Medulla oblongata (tissue), 1 donor: ENCODE measurements at regions not wholly inside any gene's neighbourhood (a gene's known extent, or its start where the extent isn't known, plus 50 kb on each side); places are given as distances from the start of the nearest gene placed in this dataset.
"Not testable (repeated sequence)": the region's sequence is repeated elsewhere in the genome, so short reads cannot be mapped to it uniquely, and the experiment has no call there.

Experiments
- DNase-seq: peaks from one replicate; pipeline ENCODE4 v3.0.0-alpha.2; 2015; ENCODE audit errors: extremely low spot score

DNA sequence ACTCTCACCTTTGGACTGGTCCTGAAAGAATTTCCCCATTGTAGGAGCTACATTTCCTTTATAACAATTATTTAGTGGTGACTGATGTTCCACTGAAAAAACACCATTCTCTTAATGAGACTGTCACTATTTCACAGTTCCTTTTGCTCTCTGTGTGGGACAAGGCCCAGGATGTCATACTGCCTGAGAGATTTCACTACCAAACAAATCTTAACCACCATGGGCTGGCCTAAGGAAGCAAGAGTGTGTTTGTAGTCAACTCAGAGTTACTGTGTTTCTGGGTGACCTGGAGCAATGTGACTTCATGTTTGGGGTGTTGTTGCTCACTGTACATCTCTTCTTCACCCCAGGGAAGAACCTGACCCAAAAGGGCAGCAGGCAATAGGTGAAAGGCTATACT is 50.1 kb upstream of the ZNF608 start:
- no peak for DNase-seq

DNA sequence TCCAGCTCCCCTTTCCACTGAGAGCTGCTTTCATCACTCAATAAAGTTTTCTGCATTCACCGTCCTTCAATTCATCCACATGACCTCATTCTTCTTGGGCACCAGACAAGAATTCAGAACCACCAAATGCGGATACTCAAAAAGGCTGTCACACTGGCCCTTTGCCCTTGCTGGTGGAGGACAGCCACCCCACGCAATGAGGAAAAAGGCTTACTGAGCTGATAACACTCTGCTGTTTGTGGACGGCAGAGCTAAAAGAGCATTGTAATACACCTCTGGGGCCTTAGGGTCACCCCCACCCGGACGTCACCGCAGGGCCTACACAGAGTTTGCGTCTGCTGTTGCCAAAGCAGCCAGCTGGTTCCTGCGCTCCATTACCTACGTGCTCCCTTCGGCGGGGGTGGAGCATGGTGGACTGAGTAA is 51.2 kb upstream of the ZNF608 start:
- no peak for DNase-seq

DNA sequence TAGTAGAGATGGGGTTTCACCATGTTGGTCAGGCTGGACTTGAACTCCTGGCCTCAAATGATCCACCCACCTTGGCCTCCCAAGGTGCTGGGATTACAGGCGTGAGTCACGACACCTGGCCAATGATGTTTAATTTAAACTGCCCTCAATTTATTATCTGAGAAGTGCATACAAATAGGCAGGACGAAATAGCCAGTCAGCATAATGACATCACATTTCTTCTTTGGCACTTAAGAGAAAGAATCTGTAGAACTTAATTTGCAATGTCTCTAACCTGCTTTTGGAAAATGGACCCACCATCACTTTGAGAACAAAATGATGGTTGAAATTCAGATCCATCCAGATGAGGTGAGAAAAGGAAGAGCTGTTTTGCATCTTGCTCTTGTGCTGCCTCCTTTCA is 52.5 kb upstream of the ZNF608 start:
- no peak for DNase-seq

DNA sequence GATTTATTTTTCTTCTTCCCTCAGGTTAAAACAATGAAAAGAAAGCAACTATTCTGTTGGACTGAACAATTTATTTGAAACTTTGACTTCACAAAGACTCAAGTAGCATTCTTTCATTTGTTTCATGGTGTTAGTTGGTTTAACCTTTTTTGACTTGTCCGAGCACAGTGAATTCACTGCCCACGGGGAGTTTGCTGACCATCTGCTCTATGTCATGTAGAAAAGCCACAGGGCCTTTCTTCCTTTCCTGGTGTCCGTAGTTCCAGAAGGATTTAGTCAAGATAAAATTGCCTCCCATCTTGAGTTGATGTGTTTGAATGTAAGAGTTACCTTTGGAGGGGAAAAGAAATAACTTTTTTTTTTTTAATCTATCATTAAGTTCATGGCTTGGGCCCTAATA is 55.1 kb upstream of the ZNF608 start:
- no peak for DNase-seq

DNA sequence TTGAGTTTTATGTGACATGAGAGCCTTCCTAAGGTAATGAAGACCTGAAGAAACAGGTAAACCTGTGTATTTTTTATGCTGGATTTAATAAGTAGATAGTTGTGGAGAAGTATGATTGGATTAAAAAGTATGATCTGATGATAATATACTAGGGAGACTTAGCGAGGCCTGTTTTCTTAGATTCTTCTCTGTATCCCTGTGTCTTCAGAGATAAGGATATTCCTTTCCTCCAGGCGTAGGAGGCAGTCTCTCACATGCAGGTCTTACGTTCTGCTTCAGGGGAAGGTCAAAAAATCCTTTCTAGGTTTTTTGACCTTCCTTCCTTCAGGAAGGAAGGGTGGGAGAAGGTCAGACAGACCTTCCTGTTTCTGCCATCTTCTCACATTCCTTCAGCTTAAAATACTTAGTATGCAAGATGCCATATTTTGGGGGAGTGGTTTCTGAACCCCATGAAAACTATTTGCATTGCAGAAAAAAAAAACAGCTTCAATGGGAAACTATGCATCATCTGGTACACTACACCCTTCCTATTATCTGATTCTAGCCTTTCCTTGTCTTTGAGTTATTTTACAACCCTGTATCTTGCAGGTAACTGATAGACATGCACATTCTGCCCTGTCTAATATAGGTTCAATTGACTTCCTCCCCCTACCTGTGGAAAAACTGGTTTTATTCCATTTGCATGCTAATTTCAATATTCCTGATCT is 57.3 kb upstream of the ZNF608 start:
- DNase-seq: no peak

DNA sequence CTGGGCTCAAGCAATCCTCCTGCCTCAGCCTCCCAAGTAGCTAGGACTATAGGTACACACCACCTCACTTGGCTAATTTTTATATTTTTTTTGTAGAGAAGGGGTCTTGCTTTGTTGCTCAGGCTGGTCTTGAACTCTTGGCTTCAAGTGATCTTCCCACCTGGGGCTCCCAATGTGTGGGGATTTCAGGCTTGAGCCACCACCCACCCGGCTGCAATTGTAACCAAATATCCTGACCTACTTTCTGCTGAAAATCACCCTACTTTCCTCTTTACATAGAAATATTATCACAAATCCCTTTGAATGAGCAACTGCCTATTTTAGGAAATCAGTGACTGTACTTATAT is 59.6 kb upstream of the ZNF608 start:
- DNase-seq: no peak

DNA sequence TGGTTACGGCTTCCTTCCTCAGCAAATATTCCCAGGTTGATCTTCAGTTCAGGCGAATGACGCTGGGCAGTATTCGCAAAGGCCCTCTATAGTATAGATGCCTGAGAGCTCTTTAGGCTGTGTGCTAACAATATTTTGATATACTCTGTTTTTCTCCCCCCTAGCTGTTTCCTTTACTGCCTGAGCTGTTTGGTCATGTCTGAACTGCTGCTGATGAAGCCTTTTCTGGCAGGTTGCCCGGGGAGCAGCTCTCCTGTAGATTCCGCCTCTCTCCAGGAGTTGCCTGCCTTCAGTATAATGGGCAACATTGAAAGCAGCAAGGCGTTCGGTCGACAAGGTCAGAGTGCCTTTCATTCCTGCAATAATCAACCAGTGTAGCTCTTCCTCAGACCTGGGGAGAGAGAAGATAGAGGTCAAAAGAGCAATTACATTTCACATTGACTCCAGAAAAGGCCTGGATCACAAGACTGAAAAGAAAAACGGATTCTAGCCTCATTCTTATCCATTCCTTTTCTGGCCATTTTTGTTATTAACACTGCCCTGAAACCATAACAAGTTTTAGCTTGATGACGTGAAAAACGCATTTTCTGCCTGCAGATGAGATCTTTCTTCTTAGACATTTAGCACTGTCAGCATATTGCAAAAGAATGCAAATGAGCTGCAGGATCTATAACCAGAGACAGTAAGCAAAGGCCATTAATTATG is 60.1 kb upstream of the ZNF608 start:
- DNase-seq: peak; percentile 67

DNA sequence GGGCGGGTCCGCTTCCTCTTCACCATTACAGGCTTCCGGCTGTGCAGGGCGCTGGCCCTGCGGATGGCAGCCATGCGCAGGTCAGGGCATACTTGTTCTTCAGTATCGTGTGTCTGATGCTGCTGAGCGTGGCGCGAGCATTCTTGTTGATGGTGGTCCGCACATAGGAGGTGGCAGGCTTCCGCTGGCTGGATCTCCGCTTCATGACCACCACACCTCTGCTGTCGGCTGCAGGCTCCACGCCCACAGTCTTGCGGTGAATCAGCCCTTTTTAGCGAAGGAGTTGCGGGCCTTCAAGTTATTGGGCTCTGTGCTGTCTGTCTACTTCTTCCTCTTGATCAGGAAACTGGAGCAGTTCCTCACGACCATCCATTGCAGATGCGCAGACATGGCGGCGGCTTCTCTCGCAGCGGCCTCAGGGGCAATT is 62.4 kb upstream of the ZNF608 start:
- DNase-seq: no peak

DNA sequence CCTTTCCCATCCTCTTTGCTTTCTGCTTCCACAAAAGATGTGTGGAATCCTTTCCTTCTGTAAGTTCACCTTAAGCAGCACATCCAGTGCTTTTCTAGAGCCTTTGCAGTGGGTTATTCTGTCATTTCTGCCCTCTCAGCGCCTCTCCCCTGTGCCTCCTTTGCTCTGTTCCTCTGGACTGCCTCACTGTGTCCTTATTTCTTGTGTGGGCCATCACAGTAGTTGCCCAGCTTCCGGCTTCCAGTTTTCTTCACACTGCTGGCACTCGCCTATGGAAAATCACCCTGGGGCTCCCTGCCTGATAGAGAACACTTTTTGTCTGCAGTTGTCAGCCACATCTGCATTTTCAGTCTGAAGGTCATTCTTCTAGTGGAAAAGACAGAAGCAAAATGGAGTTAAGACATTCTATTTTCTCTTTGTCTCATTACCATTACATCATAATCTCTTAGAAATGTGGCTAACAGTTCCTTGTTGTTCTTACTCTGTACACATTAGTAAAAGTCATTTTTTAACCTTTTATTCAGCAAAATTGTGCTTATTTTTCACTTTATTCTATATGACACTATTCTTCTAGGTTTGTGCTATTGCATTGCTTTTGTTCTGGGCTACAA is 64.1 kb upstream of the ZNF608 start:
- no peak for DNase-seq

DNA sequence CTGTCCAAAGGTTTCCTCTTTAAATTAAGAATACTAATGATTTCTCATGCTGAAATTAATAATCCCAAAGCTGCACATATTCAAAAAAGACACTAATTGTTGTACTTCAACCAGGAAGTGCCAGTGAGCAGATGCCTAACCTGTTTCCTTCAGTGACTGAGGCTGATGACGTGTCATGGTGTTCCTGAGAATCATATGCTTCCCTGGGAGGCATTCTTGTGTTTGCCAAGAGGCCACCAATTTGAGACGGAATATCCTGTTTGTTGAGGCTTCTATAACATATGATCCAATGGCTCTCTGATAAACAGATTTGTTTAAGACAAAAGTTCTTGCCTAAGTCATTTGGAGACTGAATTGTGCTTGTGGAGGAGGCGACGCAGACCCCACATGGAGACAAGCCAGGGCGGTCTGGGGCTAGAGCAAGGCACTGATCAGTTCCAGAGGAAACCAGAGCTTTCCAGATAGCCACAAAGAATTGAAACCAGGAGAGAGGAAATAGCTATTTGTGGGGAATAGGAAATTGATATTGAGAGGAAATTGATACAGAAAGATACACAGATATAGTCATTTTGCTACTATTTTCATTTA is 66.4 kb upstream of the ZNF608 start:
- no peak for DNase-seq

DNA sequence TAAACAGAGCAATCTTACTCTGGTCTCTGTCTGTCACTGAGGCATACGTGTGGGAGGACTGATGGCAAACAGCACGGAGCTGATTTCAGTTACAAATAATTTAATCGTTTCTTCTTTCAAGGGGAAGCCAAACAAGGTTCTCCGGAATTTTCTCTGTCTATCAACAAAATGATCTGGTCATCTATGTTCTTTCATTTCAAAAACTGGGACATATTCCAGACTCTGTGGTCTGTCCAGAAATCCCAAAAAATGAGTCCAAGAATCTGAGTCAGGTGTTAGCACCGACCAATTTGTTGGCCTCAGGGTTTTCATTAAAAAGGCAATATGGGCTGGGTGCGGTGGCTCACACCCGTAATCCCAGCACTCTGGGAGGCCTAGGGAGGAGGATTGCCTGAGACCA is 69.9 kb upstream of the ZNF608 start:
- DNase-seq: no peak

DNA sequence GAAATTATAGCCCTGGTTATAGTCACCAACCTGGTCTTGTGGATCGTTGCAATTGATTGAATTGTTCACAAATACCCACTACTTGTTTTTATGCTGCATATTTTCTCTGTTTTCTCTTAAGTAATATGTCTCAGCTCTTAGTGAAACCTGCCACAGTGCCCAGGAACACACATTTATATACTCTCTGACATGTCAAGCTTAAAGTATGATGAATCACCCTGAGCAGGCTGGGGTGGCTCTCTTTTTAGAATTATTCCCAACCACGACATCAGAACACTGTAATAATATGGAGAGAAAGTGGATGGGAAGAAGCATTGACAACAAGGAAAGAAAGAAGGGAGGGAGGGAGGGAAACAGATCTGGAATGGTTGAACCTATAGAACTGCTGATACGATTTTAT is 72.8 kb upstream of the ZNF608 start:
- no peak for DNase-seq

DNA sequence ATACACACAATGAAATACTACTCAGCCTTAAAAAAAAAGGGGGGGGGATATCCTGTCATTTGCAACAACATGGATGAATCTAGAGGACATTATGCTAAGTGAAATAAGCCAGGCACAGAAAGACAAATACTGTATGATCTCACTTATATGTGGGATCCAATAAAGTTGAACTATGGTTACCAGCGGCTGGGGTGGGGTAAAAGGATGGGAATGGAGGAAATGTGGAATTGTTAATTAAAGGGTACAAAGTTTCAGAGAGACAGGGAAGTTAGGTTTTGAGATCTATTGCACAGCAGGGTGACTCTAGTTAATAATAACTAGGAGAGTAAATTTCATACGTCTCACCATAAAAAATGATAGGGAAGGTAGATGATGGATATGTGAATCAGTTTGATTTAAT is 76.2 kb upstream of the ZNF608 start:
- DNase-seq: no peak

DNA sequence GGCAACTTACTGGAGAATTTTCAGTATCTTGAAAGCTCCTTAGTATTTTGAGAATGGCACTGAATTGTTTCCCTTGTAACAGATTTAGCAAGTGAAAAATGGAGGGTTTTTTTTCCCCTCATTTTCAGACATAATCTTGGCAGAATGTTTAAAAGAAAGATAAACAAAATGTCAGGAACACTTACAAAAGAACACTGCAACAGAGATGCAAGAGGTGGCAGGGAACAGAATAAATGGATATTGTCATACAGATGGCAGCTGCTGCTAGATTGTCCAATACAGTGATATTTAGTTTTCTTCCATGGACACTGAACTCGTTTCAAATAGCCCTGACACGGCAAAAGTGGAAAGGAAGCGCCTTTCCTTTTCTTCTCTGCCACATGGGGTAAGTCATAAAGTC is 76.9 kb upstream of the ZNF608 start:
- peak; percentile 17 for DNase-seq

DNA sequence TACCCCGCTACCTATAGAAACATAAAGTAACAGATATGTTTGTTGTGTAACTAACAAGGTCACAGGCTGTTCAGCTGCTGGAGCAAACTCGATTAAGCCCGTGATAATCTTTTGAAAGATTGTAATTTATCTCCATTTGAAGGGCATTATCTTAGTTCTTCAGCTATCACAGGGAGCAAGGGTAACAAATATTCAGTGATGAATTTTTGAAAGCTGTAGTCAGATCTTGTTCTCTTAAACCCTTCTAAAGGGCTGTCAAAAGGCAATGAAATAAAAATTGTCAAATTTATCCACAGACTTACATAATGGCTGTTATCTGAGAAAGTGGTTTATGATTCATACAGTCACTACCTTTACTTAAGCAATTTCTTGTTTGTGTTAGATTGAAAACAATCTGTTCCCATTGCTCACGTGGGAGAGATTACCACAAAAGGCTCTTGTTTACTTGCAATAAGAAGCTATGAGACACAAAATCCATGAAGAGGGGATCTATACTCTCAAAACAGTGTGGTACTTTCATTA is 78.3 kb upstream of the ZNF608 start:
- DNase-seq: peak; percentile 41

DNA sequence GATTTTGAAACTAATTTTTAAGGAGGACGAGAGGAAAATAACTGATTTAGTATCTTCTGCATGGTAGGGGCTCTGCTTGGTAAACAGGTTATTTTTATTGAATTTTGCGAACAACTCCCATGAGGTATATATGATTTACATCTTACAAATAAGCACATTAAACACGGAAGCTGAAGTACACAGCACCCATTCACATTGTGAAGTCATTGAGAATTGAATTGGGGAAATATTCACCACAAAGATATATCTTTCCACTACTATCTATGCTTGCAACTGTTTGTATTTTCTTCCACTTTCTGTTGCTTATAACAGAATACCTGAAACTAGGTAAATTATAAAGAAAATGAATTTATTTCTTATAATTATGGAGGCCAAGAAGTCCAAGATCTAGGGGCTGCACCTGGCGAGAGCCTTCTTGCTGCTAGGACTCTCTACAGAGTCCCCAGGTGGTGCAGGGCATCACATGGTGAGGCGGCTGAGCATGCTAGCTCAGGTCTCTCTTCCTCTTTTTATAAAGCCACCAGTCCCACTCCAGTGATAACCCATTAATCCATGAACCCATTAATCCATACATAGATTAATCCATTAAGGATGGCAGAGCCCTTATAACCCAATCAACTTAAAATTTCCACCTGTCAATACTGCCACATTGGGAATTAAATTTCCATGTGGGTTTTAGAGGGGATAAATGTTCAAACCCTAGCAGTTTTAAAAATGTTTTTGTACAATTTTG is 79.0 kb upstream of the ZNF608 start:
- no peak for DNase-seq

DNA sequence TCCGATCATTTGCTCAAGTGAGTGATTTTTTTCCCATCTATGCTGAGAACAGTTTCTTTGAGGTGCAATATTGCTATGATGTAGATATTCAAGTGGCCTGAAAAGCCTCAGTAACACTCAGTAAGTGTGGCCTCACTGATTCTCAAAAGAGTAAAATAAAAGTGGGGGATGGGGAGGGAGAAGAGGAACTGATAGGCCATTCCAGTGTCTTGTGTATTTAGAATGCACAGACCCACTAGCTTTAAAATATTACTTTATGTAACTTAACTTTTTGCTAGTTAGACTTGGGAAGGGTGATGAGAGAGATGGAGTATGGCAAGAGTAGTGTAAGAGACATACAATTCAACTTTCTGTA is 79.5 kb upstream of the ZNF608 start:
- DNase-seq: no peak

DNA sequence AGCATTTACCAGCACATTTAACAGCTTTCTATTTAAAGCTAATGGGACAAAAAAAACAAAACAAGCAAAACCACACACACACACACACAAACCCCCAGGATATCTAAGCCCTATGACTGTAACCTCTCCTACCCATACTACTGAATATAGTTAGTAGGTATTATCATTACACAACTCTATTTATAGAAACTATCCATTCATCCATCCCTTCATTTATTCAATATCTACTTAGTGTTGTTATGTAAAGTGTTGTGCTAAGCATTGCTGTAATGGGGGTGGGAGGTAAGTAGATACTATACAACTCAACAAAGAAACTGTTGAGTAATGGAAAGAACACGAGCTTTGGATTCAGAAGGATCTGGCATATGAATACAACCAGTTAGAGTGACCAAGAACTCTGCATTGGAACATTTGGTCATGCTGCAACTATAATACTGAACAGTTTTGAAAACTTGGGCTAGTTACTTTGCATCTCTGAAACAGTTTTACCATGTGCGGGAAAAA is 82.3 kb upstream of the ZNF608 start:
- no peak for DNase-seq

DNA sequence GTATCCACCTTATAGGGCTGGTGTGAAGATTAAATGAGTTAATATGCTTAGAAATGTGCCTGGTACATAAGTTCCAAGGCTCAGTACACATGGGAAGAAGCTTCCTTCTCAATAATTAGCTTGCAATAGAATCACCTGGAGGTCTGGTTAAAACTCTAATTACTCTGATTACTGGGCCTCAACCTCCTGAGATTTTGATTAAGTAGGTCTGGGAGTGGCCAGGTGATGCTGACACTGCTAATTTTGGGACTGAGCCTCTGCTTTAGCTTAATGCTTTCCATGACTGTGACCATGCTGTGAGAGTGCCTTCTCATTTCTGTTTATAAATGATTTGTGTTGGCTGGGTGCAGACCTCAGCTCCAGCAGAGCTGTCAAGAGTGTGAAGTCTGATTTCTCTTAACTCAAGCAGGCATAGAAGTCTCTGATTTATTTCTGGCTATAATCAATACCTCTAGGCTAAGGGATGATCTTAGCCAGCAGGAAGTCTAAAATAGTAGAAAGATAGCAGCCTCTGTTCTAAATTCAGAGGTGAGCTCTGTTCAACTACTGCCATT is 85.3 kb upstream of the ZNF608 start:
- DNase-seq: no peak

DNA sequence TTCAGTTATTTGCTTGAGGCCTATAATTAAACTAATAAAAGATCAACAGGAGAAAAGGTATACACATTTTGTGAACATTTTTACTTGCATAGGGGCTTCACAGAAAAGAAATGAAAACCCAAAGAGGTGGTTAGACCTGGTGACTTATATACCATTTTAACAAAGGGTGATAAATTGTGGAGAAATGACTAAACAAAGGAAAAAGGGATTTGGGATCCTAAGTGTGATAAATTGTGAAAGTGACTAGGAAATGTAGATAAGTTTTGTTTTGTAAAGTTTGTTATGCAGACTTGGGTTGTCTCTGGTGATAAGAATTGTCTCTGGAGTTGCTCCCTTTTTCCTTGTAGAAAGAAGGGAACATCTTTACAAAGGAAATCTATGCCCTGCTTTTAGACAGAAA is 86.1 kb upstream of the ZNF608 start:
- DNase-seq: no peak

DNA sequence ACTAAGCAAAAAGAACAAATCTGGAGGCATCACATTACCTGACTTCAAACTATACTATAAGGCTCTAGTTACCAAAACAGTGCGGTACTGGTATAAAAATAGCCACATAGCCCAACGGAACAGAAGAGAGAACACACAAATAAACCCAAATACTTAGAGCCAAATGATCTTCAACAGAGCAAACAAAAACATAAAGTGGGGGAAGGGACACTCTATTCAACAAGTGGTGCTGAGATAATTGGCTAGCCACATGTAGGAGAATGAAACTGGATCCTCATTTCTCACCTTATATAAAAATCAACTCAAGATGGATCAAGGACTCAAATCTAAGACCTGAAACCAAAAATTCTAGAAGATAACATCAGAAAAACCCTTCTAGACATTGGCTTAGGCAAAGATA is 89.9 kb upstream of the ZNF608 start:
- not testable (repeated sequence) for DNase-seq
